C4-2B (cell line): ENCODE measurements at regions not wholly inside any gene's neighbourhood (a gene's known extent, or its start where the extent isn't known, plus 50 kb on each side); places are given as distances from the start of the nearest gene placed in this dataset.

Source experiments
- CTCF ChIP-seq: fragments of 450-650 bp; conservative IDR thresholded peaks from 2 replicates; pipeline ENCODE4 v1.5.1; 2017; ENCODE audit warnings: mild to moderate bottlenecking
- ZFX ChIP-seq: fragments of 450-650 bp; IDR thresholded peaks from 2 replicates; pipeline ENCODE4 v1.6.1; 2017

- TF ChIP-seq CTCF (no peak), ZFX (no peak)
Observed at GRCh38 chr2:71937396-71937795, 210.3 kb downstream of the CYP26B1 start.
